ENCODE measurements at regions not wholly inside any gene's neighbourhood (a gene's known extent, or its start where the extent isn't known, plus 50 kb on each side); places are given as distances from the start of the nearest gene placed in this dataset.

DNA sequence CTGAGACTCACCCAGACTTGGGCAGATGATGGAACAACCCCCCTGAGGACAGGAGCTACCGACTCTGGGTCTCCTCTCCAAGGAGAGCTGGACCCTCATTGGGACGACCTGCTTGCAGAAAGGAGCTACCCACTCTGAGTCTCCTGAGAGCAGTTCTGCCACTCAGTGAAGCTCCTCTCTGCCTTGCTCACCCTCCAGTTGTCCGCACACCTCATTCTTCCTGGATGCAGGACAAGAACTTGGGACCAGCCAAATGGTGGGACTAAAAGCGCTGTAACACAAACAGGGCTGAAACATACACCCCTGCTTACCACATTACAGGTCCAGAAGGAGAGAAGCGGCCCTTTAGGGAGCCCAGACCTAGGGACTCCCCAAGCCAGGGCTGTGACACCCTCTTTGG lies 124.9 kb upstream of the CCDC150 start:
- TF ChIP-seq CTCF (IDR thresholded peaks at IDR 0.05) = no peak
- TF ChIP-seq POLR2A (IDR thresholded peaks at IDR 0.05) = no peak
